ENCODE measurements at regions not wholly inside any gene's neighbourhood (a gene's known extent, or its start where the extent isn't known, plus 50 kb on each side); places are given as distances from the start of the nearest gene placed in this dataset.

GRCh38 chr3:194083637-194084224 is 52.2 kb upstream of the HES1 start:
- TF ChIP-seq CTCF (IDR thresholded peaks at IDR 0.05; ENCODE audit: insufficient read depth, low read length, severe bottlenecking): no peak
- DNase-seq (ENCODE audit: low read depth): no peak
- Histone ChIP-seq H3K36me3 (ENCODE audit: control insufficient read depth, insufficient read depth, low read length) (no peaks in the 10 kb centered on the region), H3K4me3 (ENCODE audit: low read depth, low read length) (no peak overlapping the region), H3K27me3 (ENCODE audit: control insufficient read depth, insufficient read depth, low read length) (peaks cover 6% of the 10 kb centered on the region)
- FAIRE-seq: no peak

GRCh38 chr3:194084284-194084683 is 51.7 kb upstream of the HES1 start:
- no peak overlapping the region for H3K4me3 ChIP-seq (ENCODE audit: low read depth, low read length)
- FAIRE-seq: no peak
- TF ChIP-seq CTCF (IDR thresholded peaks at IDR 0.05; ENCODE audit: insufficient read depth, low read length, severe bottlenecking): no peak
- DNase-seq (ENCODE audit: low read depth): no peak
- peaks cover 6% of the 10 kb centered on the region for H3K27me3 ChIP-seq (ENCODE audit: control insufficient read depth, insufficient read depth, low read length)
- H3K36me3 ChIP-seq (ENCODE audit: control insufficient read depth, insufficient read depth, low read length): no peaks in the 10 kb centered on the region

All from bronchial epithelial cell (primary cell).